ENCODE measurements at regions not wholly inside any gene's neighbourhood (a gene's known extent, or its start where the extent isn't known, plus 50 kb on each side); places are given as distances from the start of the nearest gene placed in this dataset.
"Not testable (repeated sequence)": the region's sequence is repeated elsewhere in the genome, so short reads cannot be mapped to it uniquely, and the experiment has no call there.

DNA sequence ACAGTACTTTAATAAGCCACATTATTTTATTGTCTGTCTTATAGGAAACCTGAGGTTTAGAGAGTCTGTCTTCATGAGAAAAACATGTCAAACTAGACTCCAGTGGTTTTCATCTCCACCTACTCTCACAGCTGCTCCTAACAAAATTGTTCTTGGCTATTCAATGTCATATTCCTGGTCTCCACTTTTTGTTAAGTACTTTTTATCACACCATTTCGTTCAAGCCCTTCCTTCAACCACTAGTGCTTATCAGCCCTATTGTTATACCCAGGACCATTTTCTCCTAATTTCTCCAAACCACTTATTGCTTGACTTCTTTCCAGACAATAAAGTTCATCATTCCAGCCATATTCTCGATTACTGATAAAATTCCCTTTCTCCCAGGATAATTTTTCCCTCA lies 1674.3 kb upstream of the AGA start:
- no peak for DNase-seq (ENCODE audit: low read depth)

DNA sequence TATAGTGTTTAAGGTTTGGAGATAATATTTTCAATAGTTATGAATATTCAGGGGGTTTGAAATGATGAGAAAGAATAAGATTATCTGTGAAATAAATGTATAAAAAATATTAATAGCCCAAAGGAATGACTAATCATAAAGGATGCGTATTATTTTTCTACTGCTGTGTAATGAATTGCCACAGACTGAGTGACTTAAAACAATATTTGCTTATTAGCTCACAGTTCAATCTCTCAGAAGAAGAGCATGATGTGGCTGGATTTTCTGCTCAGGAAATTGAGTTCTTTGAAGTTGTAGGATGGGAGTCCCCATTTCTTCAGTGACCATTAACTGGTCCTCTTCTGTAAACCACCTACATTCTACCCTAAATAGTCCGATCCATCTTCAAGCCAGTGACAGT lies 1680.8 kb upstream of the AGA start:
- no peak for DNase-seq (ENCODE audit: low read depth)

DNA sequence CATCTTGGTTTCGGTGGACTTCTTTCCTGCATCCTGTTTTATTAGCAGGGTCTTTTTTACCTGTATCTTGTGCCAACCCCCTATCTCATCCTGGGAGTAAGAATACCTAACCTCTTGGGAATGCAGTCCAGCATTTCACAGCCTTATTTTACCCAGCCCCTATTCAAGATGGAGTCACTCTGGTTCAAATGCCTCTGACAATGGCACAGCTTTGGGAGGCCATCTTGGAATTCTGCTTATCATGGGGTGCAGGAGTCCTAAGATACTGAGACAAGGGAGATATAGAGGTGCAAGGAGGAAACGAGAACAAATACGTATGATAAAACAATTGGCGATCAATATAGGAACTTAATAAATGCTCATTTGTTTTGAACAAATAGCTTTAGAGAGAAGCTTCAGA lies 1682.2 kb upstream of the AGA start:
- no peak for DNase-seq (ENCODE audit: low read depth)

DNA sequence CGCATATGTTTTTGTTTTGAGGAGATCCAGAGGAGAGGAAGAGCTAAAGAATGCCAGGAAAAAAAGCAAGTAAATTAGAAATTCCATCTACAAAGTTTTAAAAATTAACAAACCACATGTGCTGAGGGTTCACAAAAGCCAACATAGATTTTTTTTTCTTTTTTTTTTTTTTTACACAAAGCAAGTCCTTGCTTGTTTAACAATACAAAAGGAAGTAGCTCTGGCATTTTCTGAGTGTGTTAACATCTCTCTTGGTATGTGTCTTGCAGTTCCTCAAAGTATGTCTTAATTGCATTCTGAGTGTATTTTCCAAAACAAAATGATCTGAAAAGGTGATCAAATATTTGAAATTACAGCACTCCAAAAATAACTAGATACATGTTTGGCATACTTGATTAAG lies 1682.7 kb upstream of the AGA start:
- DNase-seq (ENCODE audit: low read depth) = no peak

DNA sequence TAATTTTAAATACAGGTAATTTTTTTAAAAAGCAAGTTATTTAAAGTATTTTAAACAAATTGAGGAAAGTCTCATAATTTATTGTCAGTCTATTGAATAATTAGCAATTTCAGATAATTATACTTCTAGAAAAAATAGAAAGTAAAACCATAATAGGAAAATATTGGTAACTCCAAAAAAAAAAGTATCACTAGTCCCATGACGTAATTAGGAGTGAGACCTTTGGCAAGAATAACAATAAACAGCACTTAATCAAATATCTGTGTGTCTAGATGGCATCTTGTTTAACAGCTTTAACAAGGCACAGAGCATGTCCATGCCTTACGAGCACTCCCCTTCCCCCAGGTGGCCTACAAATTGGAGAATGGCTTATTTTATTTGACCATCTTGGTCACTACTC lies 1683.6 kb upstream of the AGA start:
- no peak for DNase-seq (ENCODE audit: low read depth)

DNA sequence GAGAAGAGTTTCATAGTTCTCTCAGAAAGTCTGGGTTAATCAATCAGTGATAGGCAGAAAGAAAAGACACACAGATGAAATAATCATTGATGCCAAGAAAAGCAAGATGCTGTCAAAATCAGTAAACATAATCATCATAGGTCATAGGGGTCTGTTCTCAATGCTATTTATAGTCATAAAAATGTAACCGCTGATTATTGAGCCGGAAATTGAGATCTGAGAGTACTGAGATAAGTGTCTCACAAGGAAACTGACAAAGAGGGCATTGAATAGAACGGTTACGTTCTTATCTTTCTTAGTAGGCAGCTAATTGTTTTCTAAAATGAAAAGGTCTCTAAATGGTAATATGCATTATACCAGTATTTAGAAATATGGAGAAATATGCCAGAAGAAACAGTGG lies 1686.1 kb upstream of the AGA start:
- DNase-seq (ENCODE audit: low read depth) = no peak

DNA sequence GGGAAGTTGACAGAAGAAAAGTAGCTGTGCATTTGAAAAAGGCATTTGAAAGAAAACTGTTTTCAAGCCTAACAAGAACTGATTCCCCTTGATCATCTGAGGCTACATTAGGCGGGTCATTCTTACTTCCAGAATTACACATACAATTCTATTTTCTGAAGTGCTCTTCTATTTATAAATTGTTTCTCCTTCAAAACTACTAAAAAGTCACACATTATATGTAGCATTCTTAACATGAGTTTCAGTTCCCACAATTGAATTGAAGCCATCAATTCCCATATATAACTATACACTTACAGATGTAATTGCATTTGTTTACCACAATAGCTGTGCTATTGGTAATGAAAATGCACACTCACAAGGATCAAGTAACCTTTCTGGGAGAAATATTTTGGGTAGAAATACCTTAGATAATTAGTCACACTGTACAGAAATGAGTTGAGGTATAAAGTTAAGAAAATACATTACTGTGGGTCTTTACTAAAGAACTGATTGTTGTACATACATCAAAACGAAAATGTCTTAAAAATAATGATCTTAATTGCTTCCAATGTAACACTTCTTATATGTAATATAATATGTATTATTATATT lies 1688.0 kb upstream of the AGA start:
- DNase-seq (ENCODE audit: low read depth) = no peak

DNA sequence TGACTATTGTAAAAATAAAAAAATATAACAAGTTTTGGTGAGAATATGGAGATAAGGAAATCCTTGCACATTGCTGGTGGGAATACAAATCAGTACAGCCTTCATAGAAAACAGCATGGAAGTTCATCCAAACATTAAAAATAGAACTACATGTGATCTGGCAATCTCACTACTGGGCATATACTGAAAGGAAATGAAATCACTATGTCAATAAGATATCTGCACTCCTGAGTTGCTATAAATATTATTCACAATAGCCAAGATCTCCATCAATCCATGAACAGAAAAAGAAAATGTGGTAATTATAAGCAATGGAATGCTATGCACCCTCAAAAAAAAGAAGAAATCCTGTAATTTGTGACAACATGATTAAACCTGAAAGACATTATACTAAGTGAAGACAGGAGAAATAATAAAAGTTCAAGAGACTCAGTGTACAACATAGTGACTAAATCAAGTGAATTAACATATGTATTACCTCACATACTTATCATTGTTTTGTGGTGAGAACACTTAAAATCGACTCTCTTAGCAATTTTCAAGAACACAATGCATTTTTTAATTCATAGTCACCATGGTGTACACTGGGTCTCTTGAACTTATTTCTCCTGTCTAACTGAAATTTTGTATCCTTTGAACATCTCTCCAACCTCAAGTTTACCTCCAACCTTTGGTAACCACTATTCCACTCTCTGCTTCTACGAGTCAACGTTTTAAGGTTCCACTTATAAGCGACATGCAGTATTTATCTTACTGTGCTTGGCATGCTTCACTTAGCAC lies 1703.7 kb upstream of the AGA start:
- DNase-seq (ENCODE audit: low read depth) = no peak

DNA sequence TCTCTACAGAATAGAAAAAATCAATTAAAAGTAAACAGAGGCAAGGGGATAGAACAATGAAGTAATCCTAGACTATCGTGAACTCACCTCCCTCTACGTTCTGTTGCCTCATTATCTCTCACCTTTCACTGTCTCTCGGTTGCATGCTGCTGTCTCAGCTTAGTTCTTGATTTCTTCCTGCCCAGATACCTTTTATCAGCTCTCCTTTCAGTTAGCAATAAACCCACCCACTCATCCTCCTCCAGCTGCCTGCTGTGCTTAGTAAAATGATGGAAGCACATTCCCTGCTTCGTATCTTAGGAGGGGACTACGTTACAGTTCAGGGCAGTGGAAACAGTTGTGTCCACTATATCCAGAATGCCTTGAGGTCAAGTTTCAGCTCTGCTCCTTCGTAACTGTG lies 1709.5 kb upstream of the AGA start:
- DNase-seq (ENCODE audit: low read depth) = no peak

DNA sequence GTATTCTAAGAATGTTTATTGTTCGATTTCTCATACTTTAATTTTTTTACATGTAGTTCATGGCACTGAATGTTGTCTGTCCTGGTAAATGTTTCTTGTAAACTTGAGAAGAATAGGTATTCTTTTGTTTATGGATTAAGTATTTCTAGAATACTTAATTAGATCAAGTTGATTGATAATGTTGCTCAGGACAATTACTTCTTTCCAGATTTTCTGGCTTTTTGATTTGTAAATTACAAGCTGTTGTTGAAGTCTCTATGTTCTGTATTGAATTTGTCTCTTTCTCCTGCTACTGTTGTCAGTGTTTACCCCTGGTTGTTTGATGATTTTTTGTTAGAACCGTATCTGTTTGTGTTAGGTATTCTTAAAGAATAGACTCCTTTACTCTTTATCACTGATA lies 1720.9 kb upstream of the AGA start:
- DNase-seq (ENCODE audit: low read depth) = no peak

DNA sequence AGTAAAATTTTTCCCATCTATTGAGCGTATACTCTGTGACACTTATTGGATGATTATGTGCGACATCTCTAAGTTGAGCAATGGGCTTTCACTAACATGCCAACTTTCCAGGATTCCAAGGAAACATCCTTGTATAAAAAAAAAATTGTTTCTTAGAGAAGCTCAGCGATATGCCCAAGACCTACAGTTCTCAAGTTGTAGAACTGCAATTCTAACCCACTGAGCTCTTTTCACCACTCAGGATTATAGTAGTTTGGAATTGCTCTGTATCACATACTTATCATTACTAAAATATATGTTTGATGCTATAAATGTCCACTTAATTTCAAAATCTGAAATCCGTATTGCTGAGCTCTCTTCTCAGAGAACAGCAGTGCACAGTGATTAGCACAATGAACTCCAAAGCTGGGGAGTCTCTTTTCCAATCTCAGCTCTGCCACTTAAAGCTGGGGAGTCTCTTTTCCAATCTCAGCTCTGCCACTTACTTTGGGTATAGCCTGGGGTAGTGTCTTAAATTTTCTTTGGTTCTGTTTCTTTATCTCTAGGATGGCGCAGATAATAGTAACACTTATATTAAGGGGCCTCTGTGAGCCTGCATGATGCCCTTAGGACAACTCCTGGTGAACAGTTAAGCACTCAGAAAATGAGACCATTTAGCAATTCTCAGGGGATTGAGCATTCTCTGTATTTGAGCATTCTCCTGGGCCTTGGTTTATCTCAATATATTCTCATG lies 1722.2 kb upstream of the AGA start:
- no peak for DNase-seq (ENCODE audit: low read depth)

DNA sequence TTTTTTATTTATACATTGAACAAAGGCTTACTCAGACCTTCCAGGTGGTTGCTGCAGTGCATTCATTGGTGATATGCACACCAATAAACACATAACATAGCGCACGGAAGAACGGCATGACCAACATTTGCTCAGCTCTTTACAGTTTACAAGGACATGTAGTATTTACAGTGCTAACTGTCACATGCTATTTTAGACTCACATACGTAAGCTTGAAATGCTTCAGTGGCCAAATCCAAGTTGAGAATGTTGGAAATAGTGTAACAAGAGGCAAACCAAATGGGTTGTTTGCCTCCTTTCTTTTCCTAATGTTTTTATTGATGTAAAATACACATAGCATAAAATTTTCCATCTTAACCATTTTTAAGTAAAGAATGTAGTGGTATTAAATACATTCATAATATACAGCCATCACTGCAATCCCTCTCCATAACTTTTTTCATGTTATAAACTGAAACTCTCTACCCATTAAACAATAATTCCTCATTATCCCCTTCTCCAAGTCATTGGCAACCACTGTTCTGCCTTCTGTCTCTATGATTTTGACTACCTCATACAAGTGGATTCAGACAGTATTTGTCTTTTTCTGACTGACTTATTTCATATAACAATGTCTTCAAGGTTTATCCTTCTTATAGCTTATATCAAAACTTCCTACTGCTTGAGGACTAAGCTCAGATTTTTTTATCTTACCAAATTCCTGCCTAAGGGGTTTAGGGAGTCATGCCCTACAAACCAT lies 1722.9 kb upstream of the AGA start:
- DNase-seq (ENCODE audit: low read depth) = no peak

DNA sequence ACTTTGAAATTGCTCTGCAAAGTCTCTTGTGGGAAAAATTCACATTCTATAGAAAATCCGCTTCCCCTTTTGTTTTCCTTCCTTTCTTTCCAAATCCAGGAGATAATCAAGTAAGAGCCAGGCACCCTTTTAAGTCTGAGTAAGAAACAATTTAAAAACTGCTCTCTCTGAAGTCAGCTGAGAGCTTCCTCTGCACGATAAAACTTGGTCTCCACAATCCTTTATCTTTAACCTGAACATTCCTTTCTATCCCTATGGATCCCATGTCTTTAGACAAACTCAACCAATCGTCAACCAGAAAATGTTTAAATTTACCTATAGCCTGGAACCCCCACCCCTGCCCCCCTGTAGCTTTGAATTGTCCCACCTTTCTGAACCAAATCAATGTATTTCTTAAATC lies 1723.6 kb upstream of the AGA start:
- DNase-seq (ENCODE audit: low read depth) = no peak

DNA sequence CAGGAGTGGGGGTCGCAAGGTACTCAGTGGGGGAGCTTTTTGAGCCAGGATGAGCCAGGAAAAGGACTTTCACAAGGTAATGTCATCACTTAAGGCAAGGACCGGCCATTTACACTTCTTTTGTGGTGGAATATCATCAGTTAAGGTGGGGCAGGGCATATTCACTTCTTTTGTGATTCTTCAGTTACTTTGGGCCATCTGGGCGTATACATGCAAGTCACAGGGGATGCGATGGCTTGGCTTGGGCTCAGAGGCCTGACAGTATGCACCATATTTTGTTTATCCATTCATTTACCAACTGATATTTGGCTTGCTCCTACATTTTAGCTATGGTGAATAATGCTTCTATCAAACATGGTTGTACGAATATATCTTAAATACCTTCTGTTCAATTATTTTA lies 1728.1 kb upstream of the AGA start:
- not testable (repeated sequence) for DNase-seq (ENCODE audit: low read depth)

DNA sequence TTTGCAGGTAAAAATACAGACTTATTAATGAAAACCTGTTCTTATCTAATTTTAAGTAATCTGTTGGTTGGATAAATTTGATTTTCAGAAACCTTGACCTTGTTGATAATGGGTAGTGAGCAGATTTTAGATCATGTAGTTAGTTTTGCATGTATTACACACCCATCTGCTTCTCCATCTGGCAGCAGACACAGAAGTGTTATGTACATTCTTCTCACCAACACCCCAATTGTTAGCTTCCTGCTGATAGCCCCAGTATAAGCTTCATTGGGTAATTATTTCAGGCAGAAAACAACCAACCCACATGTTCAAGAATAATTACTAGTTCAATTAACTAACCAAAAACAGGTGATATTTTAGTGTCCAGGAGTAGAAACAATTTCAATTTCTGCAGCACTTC lies 1740.5 kb upstream of the AGA start:
- DNase-seq (ENCODE audit: low read depth) = no peak

DNA sequence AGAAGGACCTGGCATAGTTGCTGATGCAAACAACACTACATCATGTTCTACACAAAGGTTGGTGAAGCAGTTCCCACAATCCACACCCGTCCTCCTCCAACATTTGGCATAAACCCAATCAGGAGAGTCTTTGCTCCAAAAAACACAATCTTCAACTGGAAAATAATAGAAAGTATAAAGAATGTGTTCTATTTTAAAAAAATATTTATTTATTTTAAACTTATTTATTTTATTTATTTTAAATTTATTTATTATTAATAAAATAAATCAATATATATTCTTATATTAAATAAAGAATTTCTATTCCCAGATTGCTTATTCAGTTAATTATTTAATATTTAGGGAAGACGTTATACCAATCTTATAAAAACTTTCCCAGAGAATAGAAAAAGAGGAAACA lies 1753.7 kb upstream of the AGA start:
- no peak for DNase-seq (ENCODE audit: low read depth)

DNA sequence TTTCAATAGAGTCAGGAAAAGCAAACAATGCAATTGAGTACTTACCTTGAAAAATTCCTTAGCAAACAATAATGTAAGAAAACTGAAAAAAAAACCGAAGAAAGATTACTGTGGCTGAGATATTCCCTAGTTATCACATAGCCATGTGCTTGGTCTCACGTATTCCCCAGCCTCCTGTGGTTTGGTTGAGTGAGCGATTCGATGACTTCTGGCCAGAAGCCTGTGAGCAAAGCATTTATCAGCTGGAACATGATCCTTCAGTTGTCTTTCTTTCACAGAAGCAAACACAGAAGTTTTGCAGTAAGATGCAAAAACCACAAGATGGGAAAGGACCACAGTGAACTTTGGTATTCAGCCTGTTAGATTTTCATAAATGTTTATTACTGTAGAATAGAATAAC lies 1754.3 kb upstream of the AGA start:
- no peak for DNase-seq (ENCODE audit: low read depth)

DNA sequence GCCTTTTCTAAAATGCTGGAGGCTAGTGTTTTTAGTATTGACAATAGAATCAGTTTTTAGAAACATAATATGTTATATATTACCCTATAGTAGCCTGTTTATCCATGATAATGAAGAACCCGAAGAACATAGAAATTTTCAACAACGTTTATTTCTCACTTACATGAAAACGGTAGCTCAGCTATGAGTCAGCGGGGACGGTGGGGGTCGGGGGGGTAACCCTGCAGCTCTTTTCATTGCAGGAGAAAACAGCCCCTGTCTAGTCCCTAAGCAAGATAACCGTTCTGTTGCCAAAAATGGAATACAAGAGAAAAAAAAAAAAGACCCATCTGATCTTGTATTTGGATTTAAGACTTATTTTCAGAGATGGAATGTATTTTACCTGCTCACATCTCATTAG lies 1758.4 kb upstream of the AGA start:
- no peak for DNase-seq (ENCODE audit: low read depth)

DNA sequence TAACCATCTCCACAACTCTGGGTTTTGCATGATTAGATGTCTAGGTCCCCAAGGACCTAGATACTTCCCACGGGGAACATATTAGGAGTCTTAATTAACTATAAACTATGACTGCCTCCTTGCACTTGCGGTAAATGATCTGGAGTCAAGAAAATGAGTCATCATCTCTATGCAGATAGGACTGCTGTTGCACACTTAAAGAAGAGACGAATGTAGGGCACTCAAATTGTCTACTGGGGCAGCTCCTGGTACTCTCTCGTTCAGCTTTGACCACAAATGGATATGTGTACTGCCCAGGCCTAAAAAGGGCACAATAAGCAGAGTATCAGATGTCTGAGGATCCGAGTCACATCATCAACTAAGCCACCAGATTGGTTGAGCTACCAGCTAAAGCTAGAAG lies 1783.4 kb upstream of the AGA start:
- DNase-seq (ENCODE audit: low read depth) = no peak

DNA sequence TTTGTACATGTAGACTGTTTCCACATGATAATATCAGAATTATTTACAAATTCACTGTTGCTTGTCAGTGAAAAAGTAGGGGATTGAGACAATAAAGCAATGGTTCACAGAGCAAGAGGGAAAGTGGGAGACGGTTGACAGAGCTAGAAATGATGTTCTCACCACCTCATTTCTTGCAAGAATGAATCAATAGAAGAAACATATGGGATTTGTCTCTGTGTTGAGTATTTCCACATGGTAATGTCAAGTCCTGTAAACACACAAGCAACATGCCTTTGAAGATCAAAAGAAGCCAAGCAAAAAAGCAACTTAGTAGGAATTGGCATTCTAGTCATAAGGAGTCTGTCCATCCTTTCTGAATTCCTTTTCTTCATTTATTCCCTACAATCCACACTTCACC lies 1806.6 kb upstream of the AGA start:
- no peak for DNase-seq (ENCODE audit: low read depth)

DNA sequence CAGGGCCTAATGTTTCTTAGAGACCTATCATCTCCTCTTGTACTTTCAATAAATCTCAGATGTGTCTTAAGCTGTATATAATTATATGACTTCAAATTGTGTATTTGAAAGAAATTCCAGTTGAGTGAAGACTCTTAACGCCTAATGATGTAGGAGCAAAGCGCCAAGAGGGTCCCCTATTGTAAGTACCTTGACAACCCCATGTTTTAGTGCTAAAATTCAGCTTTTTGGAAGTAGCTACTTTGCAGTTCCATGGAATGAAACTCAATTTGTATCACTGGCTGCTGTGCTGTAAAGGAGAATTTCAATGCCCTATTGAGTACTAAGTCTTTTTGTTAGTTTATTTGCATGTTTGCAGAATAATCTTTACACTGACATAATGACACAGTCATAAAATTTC lies 1826.6 kb upstream of the AGA start:
- DNase-seq (ENCODE audit: low read depth) = no peak

DNA sequence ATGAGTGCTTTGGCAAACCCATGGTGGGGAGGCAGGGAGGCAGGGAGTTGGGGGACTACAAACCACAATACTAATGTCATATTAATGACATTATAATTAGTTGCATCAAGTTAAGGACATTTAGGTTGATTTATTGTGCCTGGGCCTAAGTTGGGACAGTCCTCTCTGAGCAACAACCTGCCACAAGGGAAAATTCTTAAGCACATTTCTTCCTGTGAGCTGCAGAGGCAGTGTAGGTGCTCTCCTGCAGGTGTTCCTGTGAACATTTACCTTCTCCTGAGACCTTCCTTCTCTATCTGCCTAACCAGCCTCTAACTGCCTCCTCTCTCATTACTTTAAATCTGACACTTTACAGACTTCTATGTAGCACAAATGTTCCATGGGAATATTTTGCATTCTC lies 1830.0 kb upstream of the AGA start:
- DNase-seq (ENCODE audit: low read depth) = no peak

DNA sequence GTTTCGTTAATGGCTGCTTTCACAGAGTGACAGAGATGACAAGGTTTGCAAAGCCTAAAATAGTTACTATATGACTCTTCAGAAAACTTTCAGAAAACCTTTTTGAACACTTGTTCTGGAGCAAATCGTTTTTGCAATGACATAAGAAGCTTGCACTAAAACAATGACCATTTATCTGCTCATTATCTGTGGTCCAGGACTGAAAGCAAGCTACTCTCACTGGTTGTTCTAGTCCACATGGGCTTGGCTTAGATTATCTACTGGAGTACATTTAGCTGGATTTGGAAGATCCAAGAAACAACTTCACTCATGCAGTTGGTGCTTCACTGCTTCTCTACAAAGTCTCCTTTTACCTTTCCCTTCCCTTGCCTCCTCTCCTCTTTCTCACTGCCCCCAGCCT lies 1836.4 kb upstream of the AGA start:
- DNase-seq (ENCODE audit: low read depth) = no peak

Data from stromal cell of bone marrow (primary cell).